BLaER1 treated with 17β-estradiol and CSF1 and Interleukin-3, amounts not matched to agents 10 nM and 100 nM (cell line): ENCODE measurements at regions not wholly inside any gene's neighbourhood (a gene's known extent, or its start where the extent isn't known, plus 50 kb on each side); places are given as distances from the start of the nearest gene placed in this dataset.
"Not testable (repeated sequence)": the region's sequence is repeated elsewhere in the genome, so short reads cannot be mapped to it uniquely, and the experiment has no call there.

Experiments used
- H3K27ac ChIP-seq, 11 experiments: shearing (Covaris generic); formaldehyde crosslinking; 2 replicates each; pipeline ENCODE4 v1.8.1; 2022
- H3K27me3 ChIP-seq, 11 experiments: shearing (Covaris generic); formaldehyde crosslinking; 2 replicates each; pipeline ENCODE4 v1.8.1; 2022
- H3K36me3 ChIP-seq, 11 experiments: shearing (Covaris generic); formaldehyde crosslinking; 2 replicates each; pipeline ENCODE4 v1.8.1; 2022
- H3K4me1 ChIP-seq, 10 experiments: shearing (Covaris generic); formaldehyde crosslinking; 2 replicates each; pipeline ENCODE4 v1.8.1; 2022
- H3K4me2 ChIP-seq, 11 experiments: shearing (Covaris generic); formaldehyde crosslinking; 2 replicates each; pipeline ENCODE4 v1.8.1; 2022
- H3K4me3 ChIP-seq, 10 experiments: shearing (Covaris generic); formaldehyde crosslinking; 2 replicates each; pipeline ENCODE4 v1.8.1; 2022
- H3K9ac ChIP-seq, 11 experiments: shearing (Covaris generic); formaldehyde crosslinking; 2 replicates each; pipeline ENCODE4 v1.8.1; 2022
- H3K9me3 ChIP-seq, 11 experiments: shearing (Covaris generic); formaldehyde crosslinking; replicated peaks in 1 of 11; 2 replicates each; pipeline ENCODE4 v1.8.1; 2022
- H4K20me1 ChIP-seq, 11 experiments: shearing (Covaris generic); formaldehyde crosslinking; 2 replicates each; pipeline ENCODE4 v1.8.1; 2022
- Cebpa-rat ChIP-seq, 11 experiments: shearing (Covaris generic); IDR thresholded peaks; 2 replicates each; pipeline ENCODE4 v1.8.1; 2022

- Histone ChIP-seq H4K20me1 (no peaks in the 10 kb centered on the region), H3K4me2 (no peak overlapping the region), H3K36me3 (no peaks in the 10 kb centered on the region), H3K27me3 (peaks cover 0 to 5% (median 0%) of the 10 kb centered on the region in 11 experiments; a peak in 1 of 22 replicates), H3K27ac (0 out of 22 replicates have a peak overlapping the region, but pooled peaks of 1 of the 11 experiments have one; percentile 18), H3K4me1 (peaks cover 4 to 47% (median 30%) of the 10 kb centered on the region in 10 experiments), H3K9ac (no peak overlapping the region), H3K9me3 (no peaks in the 10 kb centered on the region; a peak in 1 of 22 replicates), H3K4me3 (no peak overlapping the region)
- no peak for TF ChIP-seq Cebpa-rat (IDR thresholded peaks at IDR 0.05)
These were observed 370.2 kb downstream of the SFMBT2 start for GRCh38 chr10:7040681-7041080.

GRCh38 chr10:7039859-7040258, 371.0 kb downstream of the SFMBT2 start:
- no peaks in the 10 kb centered on the region; a peak in 1 of 22 replicates for H3K9me3 ChIP-seq
- no peaks in the 10 kb centered on the region for H3K36me3 ChIP-seq
- H4K20me1 ChIP-seq, result no peaks in the 10 kb centered on the region
- H3K4me2 ChIP-seq, result no peak overlapping the region
- H3K27me3 ChIP-seq, result peaks cover 0 to 5% (median 0%) of the 10 kb centered on the region in 11 experiments; a peak in 1 of 22 replicates
- H3K27ac ChIP-seq, result no peak overlapping the region
- no peak overlapping the region for H3K4me3 ChIP-seq
- peaks cover 0 to 39% (median 22%) of the 10 kb centered on the region in 10 experiments; a peak in 15 of 20 replicates for H3K4me1 ChIP-seq
- no peak for TF ChIP-seq Cebpa-rat (IDR thresholded peaks at IDR 0.05)
- H3K9ac ChIP-seq, result no peak overlapping the region

DNA sequence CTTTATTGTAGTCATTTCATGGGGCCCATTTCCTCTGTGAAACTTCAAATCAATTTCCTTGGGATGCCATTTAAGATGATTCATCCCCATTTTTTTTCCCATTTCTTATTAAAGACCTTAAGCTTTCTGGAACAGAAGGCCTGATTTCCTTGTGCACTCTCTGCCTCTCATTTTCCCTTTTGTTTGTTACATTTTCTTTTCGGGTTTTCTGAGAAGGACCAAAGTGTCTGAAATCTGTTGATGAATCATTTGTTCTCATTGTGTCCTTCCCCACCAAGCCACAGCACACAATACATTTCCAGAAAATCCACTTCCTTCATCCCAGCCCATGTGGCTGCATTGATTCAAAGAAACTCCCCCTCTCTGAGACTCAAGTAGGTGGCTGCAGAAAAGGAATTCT, 372.4 kb downstream of the SFMBT2 start:
- Histone ChIP-seq H3K4me2 (peak overlapping the region in 6 of 11 experiments; percentile 8 to 46 (median 28); a peak in 9 of 22 replicates), H3K27ac (no peak overlapping the region; a peak in 1 of 22 replicates), H3K27me3 (peaks cover 0 to 5% (median 0%) of the 10 kb centered on the region in 11 experiments; a peak in 1 of 22 replicates), H3K36me3 (no peaks in the 10 kb centered on the region), H3K9ac (no peak overlapping the region), H3K9me3 (no peaks in the 10 kb centered on the region), H3K4me3 (no peak overlapping the region), H4K20me1 (no peaks in the 10 kb centered on the region), H3K4me1 (peaks cover 0 to 27% (median 13%) of the 10 kb centered on the region in 10 experiments; a peak in 12 of 20 replicates)
- TF ChIP-seq Cebpa-rat (IDR thresholded peaks at IDR 0.05), result no peak

GRCh38 chr10:7037434-7037833, 373.4 kb downstream of the SFMBT2 start:
- not testable (repeated sequence) for H3K9ac ChIP-seq, H3K36me3 ChIP-seq, H3K9me3 ChIP-seq, H3K4me3 ChIP-seq, H3K27me3 ChIP-seq, H4K20me1 ChIP-seq
- peaks cover 0 to 24% (median 13%) of the 10 kb centered on the region in 10 experiments; a peak in 12 of 20 replicates for H3K4me1 ChIP-seq
- peak overlapping the region in 5 of 11 experiments; percentile 21 to 65 (median 55); a peak in 8 of 22 replicates for H3K27ac ChIP-seq
- peak overlapping the region in 7 of 11 experiments; percentile 28 to 68 (median 48); a peak in 12 of 22 replicates for H3K4me2 ChIP-seq

GRCh38 chr10:7036951-7037350, 373.9 kb downstream of the SFMBT2 start:
- Histone ChIP-seq H3K4me1 (peaks cover 0 to 21% (median 13%) of the 10 kb centered on the region in 10 experiments; a peak in 12 of 20 replicates), H3K9ac (peak overlapping the region in 1 of 11 experiments; percentile 10; a peak in 1 of 22 replicates), H3K27me3 (no peaks in the 10 kb centered on the region), H3K4me3 (no peak overlapping the region), H3K4me2 (peak overlapping the region in 7 of 11 experiments; percentile 28 to 68 (median 48); a peak in 14 of 22 replicates), H3K9me3 (no peaks in the 10 kb centered on the region; a peak in 1 of 22 replicates), H3K27ac (peak overlapping the region in 5 of 11 experiments; percentile 21 to 65 (median 55); a peak in 8 of 22 replicates), H4K20me1 (no peaks in the 10 kb centered on the region), H3K36me3 (no peaks in the 10 kb centered on the region)
- no peak for TF ChIP-seq Cebpa-rat (IDR thresholded peaks at IDR 0.05)

- H3K4me3 ChIP-seq, result no peak overlapping the region
- no peak overlapping the region for H3K9ac ChIP-seq
- H3K4me1 ChIP-seq, result peaks cover 0 to 21% (median 13%) of the 10 kb centered on the region in 10 experiments; a peak in 12 of 20 replicates
- peaks cover 8 to 17% (median 12%) of the 10 kb centered on the region in 11 experiments for H3K9me3 ChIP-seq
- no peaks in the 10 kb centered on the region for H3K27me3 ChIP-seq
- TF ChIP-seq Cebpa-rat (IDR thresholded peaks at IDR 0.05), result no peak
- H3K36me3 ChIP-seq, result peaks cover 0 to 6% (median 0%) of the 10 kb centered on the region in 11 experiments; a peak in 4 of 22 replicates
- H4K20me1 ChIP-seq, result no peaks in the 10 kb centered on the region
- no peak overlapping the region for H3K4me2 ChIP-seq
- no peak overlapping the region for H3K27ac ChIP-seq
These were observed 375.6 kb downstream of the SFMBT2 start for GRCh38 chr10:7035126-7035761.

DNA sequence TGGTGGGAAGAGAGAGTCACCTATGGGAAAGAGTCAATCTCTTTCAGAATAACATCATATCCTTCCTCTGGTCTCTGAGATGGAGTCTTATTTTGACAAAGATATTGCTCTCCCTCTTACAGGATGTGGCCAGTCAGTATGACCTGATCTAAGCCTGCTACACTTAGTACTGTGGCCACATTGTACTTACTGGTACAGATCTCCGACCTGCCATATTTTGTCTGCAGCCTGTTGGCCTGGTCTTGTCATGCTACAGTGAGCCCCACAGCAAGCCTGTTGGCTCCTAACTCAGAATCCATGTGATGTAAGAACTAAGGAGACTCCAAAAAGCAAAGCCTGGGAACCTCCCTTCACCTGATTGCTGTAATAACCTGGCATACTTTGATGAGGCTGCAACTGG, 377.8 kb downstream of the SFMBT2 start:
- peaks cover 0 to 19% (median 4%) of the 10 kb centered on the region in 11 experiments; a peak in 6 of 22 replicates for H3K36me3 ChIP-seq
- 0 out of 22 replicates have a peak overlapping the region, but pooled peaks of 1 of the 11 experiments have one; percentile 20 for H3K27ac ChIP-seq
- H3K4me1 ChIP-seq, result peaks cover 0 to 29% (median 22%) of the 10 kb centered on the region in 10 experiments; a peak in 13 of 20 replicates
- TF ChIP-seq Cebpa-rat (IDR thresholded peaks at IDR 0.05), result no peak
- peaks cover 8 to 34% (median 28%) of the 10 kb centered on the region in 11 experiments for H3K9me3 ChIP-seq
- H3K4me3 ChIP-seq, result no peak overlapping the region
- no peaks in the 10 kb centered on the region for H4K20me1 ChIP-seq
- no peak overlapping the region for H3K9ac ChIP-seq
- no peaks in the 10 kb centered on the region for H3K27me3 ChIP-seq
- H3K4me2 ChIP-seq, result no peak overlapping the region

- TF ChIP-seq Cebpa-rat (IDR thresholded peaks at IDR 0.05), result no peak
- Histone ChIP-seq H3K27me3 (no peaks in the 10 kb centered on the region), H3K4me3 (no peak overlapping the region), H3K4me2 (no peak overlapping the region), H3K36me3 (peaks cover 0 to 19% (median 4%) of the 10 kb centered on the region in 11 experiments; a peak in 6 of 22 replicates), H3K9me3 (peaks cover 8 to 37% (median 28%) of the 10 kb centered on the region in 11 experiments), H4K20me1 (no peaks in the 10 kb centered on the region), H3K4me1 (peaks cover 0 to 29% (median 16%) of the 10 kb centered on the region in 10 experiments; a peak in 12 of 20 replicates), H3K27ac (no peak overlapping the region), H3K9ac (no peak overlapping the region)
These were observed 380.5 kb downstream of the SFMBT2 start for GRCh38 chr10:7030134-7030855.

GRCh38 chr10:7029672-7030071, 381.2 kb downstream of the SFMBT2 start:
- Histone ChIP-seq H3K9me3 (peaks cover 8 to 37% (median 28%) of the 10 kb centered on the region in 11 experiments), H4K20me1 (no peaks in the 10 kb centered on the region), H3K36me3 (peaks cover 0 to 19% (median 4%) of the 10 kb centered on the region in 11 experiments; a peak in 6 of 22 replicates), H3K27me3 (no peaks in the 10 kb centered on the region), H3K4me3 (no peak overlapping the region), H3K4me2 (0 out of 22 replicates have a peak overlapping the region, but pooled peaks of 1 of the 11 experiments have one; percentile 62), H3K4me1 (peaks cover 0 to 29% (median 16%) of the 10 kb centered on the region in 10 experiments; a peak in 12 of 20 replicates), H3K27ac (no peak overlapping the region), H3K9ac (no peak overlapping the region)
- TF ChIP-seq Cebpa-rat (IDR thresholded peaks at IDR 0.05), result no peak
